D721Med (cell line): ENCODE measurements at regions not wholly inside any gene's neighbourhood (a gene's known extent, or its start where the extent isn't known, plus 50 kb on each side); places are given as distances from the start of the nearest gene placed in this dataset.

Experiments used
- DNase-seq: peaks from one replicate; pipeline ENCODE4 v3.0.0; 2011; ENCODE audit warnings: low spot score; ENCODE audit not compliant: insufficient read length
- FAIRE-seq: peaks from 2 replicates; lab custom pipeline; 2011; peaks lifted over from hg19 to GRCh38; lab: Jason Lieb, UNC
- TF ChIP-seq, protein P1 (sequence below): IDR thresholded peaks from 2 replicates; pipeline ENCODE4 v1.5.1; 2012; ENCODE audit warnings: mild to moderate bottlenecking, control low read depth; ENCODE audit not compliant: insufficient read depth; ENCODE audit errors: missing control alignments

DNA sequence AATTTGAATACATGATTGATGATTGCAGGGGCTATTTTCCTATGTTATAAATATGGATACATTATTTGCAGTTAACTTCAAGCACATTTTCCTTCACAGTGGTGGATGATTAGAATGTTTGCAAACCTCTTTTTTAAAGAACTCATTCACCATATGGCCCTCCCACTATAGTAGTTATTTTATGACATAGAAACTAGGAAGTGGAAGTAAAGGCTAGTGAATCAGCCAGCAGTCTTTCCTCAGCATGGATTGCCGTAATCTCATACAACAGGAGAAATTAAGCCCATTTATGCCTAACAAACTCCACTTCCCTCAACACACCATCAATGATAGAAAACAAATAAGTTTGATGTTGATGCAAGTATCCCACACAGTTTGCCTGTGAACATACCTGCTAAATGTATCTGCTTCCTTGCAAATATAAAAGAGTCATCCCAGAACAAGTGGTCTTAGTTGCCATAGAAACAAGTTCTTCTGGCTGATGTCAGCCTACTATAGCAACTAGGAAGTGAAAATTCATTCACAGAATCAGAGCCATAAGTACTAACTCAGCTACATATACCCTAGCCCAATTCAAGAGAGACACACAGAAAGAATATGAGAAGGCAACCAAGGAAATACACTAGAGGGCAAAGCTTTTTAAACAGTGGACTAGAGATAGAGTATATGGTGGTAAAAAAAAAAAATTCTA is 100.9 kb upstream of the RADX start:
- TF ChIP-seq, protein P1, sequence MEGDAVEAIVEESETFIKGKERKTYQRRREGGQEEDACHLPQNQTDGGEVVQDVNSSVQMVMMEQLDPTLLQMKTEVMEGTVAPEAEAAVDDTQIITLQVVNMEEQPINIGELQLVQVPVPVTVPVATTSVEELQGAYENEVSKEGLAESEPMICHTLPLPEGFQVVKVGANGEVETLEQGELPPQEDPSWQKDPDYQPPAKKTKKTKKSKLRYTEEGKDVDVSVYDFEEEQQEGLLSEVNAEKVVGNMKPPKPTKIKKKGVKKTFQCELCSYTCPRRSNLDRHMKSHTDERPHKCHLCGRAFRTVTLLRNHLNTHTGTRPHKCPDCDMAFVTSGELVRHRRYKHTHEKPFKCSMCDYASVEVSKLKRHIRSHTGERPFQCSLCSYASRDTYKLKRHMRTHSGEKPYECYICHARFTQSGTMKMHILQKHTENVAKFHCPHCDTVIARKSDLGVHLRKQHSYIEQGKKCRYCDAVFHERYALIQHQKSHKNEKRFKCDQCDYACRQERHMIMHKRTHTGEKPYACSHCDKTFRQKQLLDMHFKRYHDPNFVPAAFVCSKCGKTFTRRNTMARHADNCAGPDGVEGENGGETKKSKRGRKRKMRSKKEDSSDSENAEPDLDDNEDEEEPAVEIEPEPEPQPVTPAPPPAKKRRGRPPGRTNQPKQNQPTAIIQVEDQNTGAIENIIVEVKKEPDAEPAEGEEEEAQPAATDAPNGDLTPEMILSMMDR: no peak
- no peak for DNase-seq
- no peak for FAIRE-seq
